Endothelial cell of umbilical vein (primary cell): ENCODE measurements at regions not wholly inside any gene's neighbourhood (a gene's known extent, or its start where the extent isn't known, plus 50 kb on each side); places are given as distances from the start of the nearest gene placed in this dataset.

Experiments
- BruUV-seq: library from RNA; stranded (reverse); fragments of 400-500 nt; replicated peaks from 2 replicates; lab custom pipeline; 2021; lab: Mats Ljungman, UMichigan
- CTCF ChIA-PET: fragments of 300-600, 350-600 bp; sonication (Branson Sonifier 250); formaldehyde crosslinking; loops from one replicate; lab custom pipeline; 2021; ENCODE audit warnings: antibody characterized with exemption, inconsistent platforms; lab: Charles Lee
- POLR2A ChIA-PET: fragments of 300-600, 350-600 bp; sonication (Branson Sonifier 250); formaldehyde crosslinking; loops from one replicate; lab custom pipeline; 2021; ENCODE audit warnings: antibody characterized with exemption, inconsistent platforms; lab: Charles Lee
- DNase-seq: peaks from one replicate; pipeline ENCODE4 v3.0.0-alpha.2; 2011; ENCODE audit warnings: low read depth, low spot score
- FAIRE-seq: peaks from 2 replicates; lab custom pipeline; 2011; peaks lifted over from hg19 to GRCh38; lab: Jason Lieb, UNC
- H2AFZ ChIP-seq: 2 replicates; pipeline ENCODE4 v1.6.0; 2012; ENCODE audit warnings: low read depth, low read length, control low read depth, inconsistent platforms
- H3K27ac ChIP-seq: 2 replicates; pipeline ENCODE4 v1.5.1; 2011; ENCODE audit warnings: low read depth, mild to moderate bottlenecking, control low read depth, low read length, moderate library complexity; ENCODE audit not compliant: insufficient read depth
- H3K27me3 ChIP-seq, 2 experiments: 2 replicates each; pipeline versions ENCODE4 v1.6.0 to v1.6.1; 2011; ENCODE audit warnings: low read length in 2 of 2, mixed read lengths in 1 of 2; ENCODE audit not compliant: control insufficient read depth in 2 of 2, insufficient read depth in 2 of 2
- H3K36me3 ChIP-seq, 2 experiments: 2 replicates in 1 of 2; 3 replicates in 1 of 2; pipeline ENCODE4 v1.5.1; 2011; ENCODE audit warnings: low read length in 2 of 2, mild to moderate bottlenecking in 1 of 2, moderate library complexity in 1 of 2; ENCODE audit not compliant: control insufficient read depth in 2 of 2, insufficient read depth in 2 of 2; ENCODE audit errors: extremely low read depth in 1 of 2
- H3K4me1 ChIP-seq: 3 replicates; pipeline ENCODE4 v1.5.1; 2011; ENCODE audit warnings: mild to moderate bottlenecking, low read length; ENCODE audit not compliant: control insufficient read depth, insufficient read depth; ENCODE audit errors: extremely low read depth
- H3K4me2 ChIP-seq: 2 replicates; pipeline ENCODE4 v1.6.1; 2011; ENCODE audit warnings: low read length, control low read depth, mixed read lengths; ENCODE audit not compliant: insufficient read depth
- H3K4me3 ChIP-seq, 3 experiments: fragments of 200-600 bp in 1 of 3; sonication (generic), shearing (Covaris generic) in 1 of 3; replicated peaks in 1 of 3; 2 replicates each; pipeline ENCODE4 v1.5.1; 2011 to 2016; ENCODE audit warnings: control low read depth in 3 of 3, low read length in 3 of 3, mild to moderate bottlenecking in 2 of 3, inconsistent platforms in 1 of 3, low read depth in 1 of 3, moderate library complexity in 1 of 3; ENCODE audit not compliant: insufficient read depth in 1 of 3
- H3K79me2 ChIP-seq: 2 replicates; pipeline ENCODE4 v1.6.0; 2012; ENCODE audit warnings: low read length, inconsistent platforms; ENCODE audit not compliant: control insufficient read depth, insufficient read depth
- H3K9ac ChIP-seq: replicated peaks from 2 replicates; pipeline ENCODE3; 2011; ENCODE audit warnings: low read length, control low read depth; ENCODE audit not compliant: insufficient read depth; ENCODE audit errors: extremely low read depth
- H3K9me1 ChIP-seq: replicated peaks from 3 replicates; pipeline ENCODE4 v1.6.0; 2011; ENCODE audit warnings: mild to moderate bottlenecking, low read length; ENCODE audit not compliant: control insufficient read depth, insufficient read depth; ENCODE audit errors: extremely low read depth
- H3K9me3 ChIP-seq: replicated peaks from 2 replicates; pipeline ENCODE4 v1.5.1; 2012; ENCODE audit warnings: low read length, inconsistent platforms; ENCODE audit not compliant: control insufficient read depth, insufficient read depth
- H4K20me1 ChIP-seq: replicated peaks from 2 replicates; pipeline ENCODE3; 2011; ENCODE audit warnings: mild to moderate bottlenecking, low read length; ENCODE audit not compliant: control insufficient read depth, insufficient read depth; ENCODE audit errors: extremely low read depth
- CTCF ChIP-seq, 2 donors: IDR thresholded peaks; 1 replicate in 1 of 2; 2 replicates in 1 of 2; pipeline ENCODE4 v1.5.1; 2011; ENCODE audit warnings: low read length in 2 of 2, mild to moderate bottlenecking in 2 of 2, moderate library complexity in 2 of 2, control low read depth in 1 of 2, inconsistent platforms in 1 of 2, low read depth in 1 of 2; ENCODE audit not compliant: insufficient read depth in 1 of 2; ENCODE audit errors: extremely low read depth in 1 of 2
- EZH2 ChIP-seq: IDR thresholded peaks from 2 replicates; pipeline ENCODE4 v1.6.1; 2012; ENCODE audit warnings: borderline replicate concordance, low read depth, mild to moderate bottlenecking, moderate library complexity, low read length, inconsistent platforms; ENCODE audit not compliant: severe bottlenecking
- FOS ChIP-seq: IDR thresholded peaks from 2 replicates; pipeline ENCODE4 v1.6.1; 2011; ENCODE audit warnings: mild to moderate bottlenecking, low read length, moderate library complexity, borderline replicate concordance; ENCODE audit not compliant: insufficient read depth
- GATA2 ChIP-seq: IDR thresholded peaks from 2 replicates; pipeline ENCODE4 v1.7.0; 2011; ENCODE audit warnings: low read depth, mild to moderate bottlenecking, moderate library complexity, mixed read lengths, low read length; ENCODE audit not compliant: insufficient read length, insufficient read depth
- MAX ChIP-seq: IDR thresholded peaks from 2 replicates; pipeline ENCODE4 v1.6.1; 2011; ENCODE audit not compliant: insufficient read depth, insufficient read length
- MYC ChIP-seq: IDR thresholded peaks from one replicate; pipeline ENCODE4 v1.6.1; 2011; ENCODE audit warnings: mild to moderate bottlenecking, low read depth, low read length
- POLR2AphosphoS5 ChIP-seq: IDR thresholded peaks from 2 replicates; pipeline ENCODE4 v1.6.1; 2012; ENCODE audit warnings: low read depth, mild to moderate bottlenecking, control low read depth, low read length, moderate library complexity; ENCODE audit not compliant: insufficient read depth
- dilution Hi-C: fragments of 300-500 bp; cut with MboI; formaldehyde crosslinking; loops from one replicate; pipeline ENCODE4 v1.15.0; 2019; ENCODE audit warnings: low sequenced_read_pairs; ENCODE audit not compliant: extremely low pct_ligation_motif_present
- intact Hi-C: fragments of 100-400 bp; cut with micrococcal nuclease; formaldehyde crosslinking; loops from one replicate; pipeline ENCODE4 v1.10.0; 2022

GRCh38 chr4:82104578-82104977, 269.2 kb downstream of the HNRNPD start:
- DNase-seq (no peak), FAIRE-seq (no peak)
- Histone ChIP-seq H3K27me3 (no peaks in the 10 kb centered on the region), H3K27ac (no peak overlapping the region), H3K79me2 (no peaks in the 10 kb centered on the region), H3K9ac (no peak overlapping the region), H3K9me1 (no peaks in the 10 kb centered on the region), H4K20me1 (no peaks in the 10 kb centered on the region), H2AFZ (no peak overlapping the region), H3K36me3 (no peaks in the 10 kb centered on the region), H3K4me3 (no peak overlapping the region), H3K4me2 (no peak overlapping the region), H3K4me1 (no peaks in the 10 kb centered on the region), H3K9me3 (no peaks in the 10 kb centered on the region)
- no TSS peak for BruUV-seq
- CTCF ChIA-PET = no interaction called here
- TF ChIP-seq MAX = no peak
- no peak for TF ChIP-seq FOS
- no peak for TF ChIP-seq POLR2AphosphoS5
- POLR2A ChIA-PET = no interaction called here
- dilution Hi-C loops (no loop called here), intact Hi-C loops (no loop called here)

- dilution Hi-C loops (no loop called here), intact Hi-C loops (no loop called here)
- Histone ChIP-seq H3K4me3 (no peak overlapping the region), H2AFZ (no peak overlapping the region), H3K9me3 (no peaks in the 10 kb centered on the region), H3K36me3 (no peaks in the 10 kb centered on the region), H3K79me2 (no peaks in the 10 kb centered on the region), H4K20me1 (no peaks in the 10 kb centered on the region), H3K9ac (no peak overlapping the region), H3K4me2 (no peak overlapping the region), H3K4me1 (no peaks in the 10 kb centered on the region), H3K9me1 (no peaks in the 10 kb centered on the region), H3K27ac (no peak overlapping the region), H3K27me3 (no peaks in the 10 kb centered on the region)
- no peak for DNase-seq
- ChIA-PET POLR2A (no interaction called here), CTCF (no interaction called here)
- FAIRE-seq = no peak
- BruUV-seq = no TSS peak
- TF ChIP-seq MYC (no peak), EZH2 (no peak), FOS (no peak), CTCF (IDR thresholded peaks at IDR 0.05; ENCODE audit: extremely low read depth in 1 of 2, insufficient read depth in 1 of 2, low read depth in 1 of 2, low read length in 2 of 2) (no peak), GATA2 (no peak)
Observed at GRCh38 chr4:82099928-82100579, 273.7 kb downstream of the HNRNPD start.
